ENCODE measurements at regions not wholly inside any gene's neighbourhood (a gene's known extent, or its start where the extent isn't known, plus 50 kb on each side); places are given as distances from the start of the nearest gene placed in this dataset.

GRCh38 chr6:169937389-169938261 is 186.2 kb downstream of the ERMARD start:
- no peak for DNase-seq

GRCh38 chr6:169936355-169936975 is 185.0 kb downstream of the ERMARD start:
- DNase-seq, result no peak

GRCh38 chr6:169935861-169936260 is 184.4 kb downstream of the ERMARD start:
- no peak for DNase-seq

GRCh38 chr6:169935348-169935718 is 183.9 kb downstream of the ERMARD start:
- DNase-seq, result no peak

GRCh38 chr6:169934699-169935347 is 183.4 kb downstream of the ERMARD start:
- DNase-seq, result no peak

GRCh38 chr6:169933839-169934698 is 182.6 kb downstream of the ERMARD start:
- no peak for DNase-seq

- DNase-seq, result no peak
Observed at GRCh38 chr6:169933251-169933821, 181.9 kb downstream of the ERMARD start.

- DNase-seq, result no peak
Observed at GRCh38 chr6:169932491-169932890, 181.1 kb downstream of the ERMARD start.

GRCh38 chr6:169931261-169931660 is 179.8 kb downstream of the ERMARD start:
- no peak for DNase-seq

- DNase-seq, result no peak
Observed at GRCh38 chr6:169930799-169931198, 179.4 kb downstream of the ERMARD start.

GRCh38 chr6:169927711-169928110 is 176.3 kb downstream of the ERMARD start:
- DNase-seq, result no peak

GRCh38 chr6:169926617-169927417 is 175.4 kb downstream of the ERMARD start:
- no peak for DNase-seq

- no peak for DNase-seq
Observed at GRCh38 chr6:169923468-169924464, 172.3 kb downstream of the ERMARD start.

GRCh38 chr6:169921853-169922824 is 170.7 kb downstream of the ERMARD start:
- DNase-seq, result no peak

GRCh38 chr6:169921217-169921616 is 169.8 kb downstream of the ERMARD start:
- DNase-seq, result no peak

- no peak for DNase-seq
Observed at GRCh38 chr6:169920359-169921020, 169.1 kb downstream of the ERMARD start.

GRCh38 chr6:169918954-169919549 is 167.6 kb downstream of the ERMARD start:
- DNase-seq, result no peak
